Astrocyte of the cerebellum (primary cell): ENCODE measurements at regions not wholly inside any gene's neighbourhood (a gene's known extent, or its start where the extent isn't known, plus 50 kb on each side); places are given as distances from the start of the nearest gene placed in this dataset.

Experiments used
- DNase-seq: peaks from one replicate; pipeline ENCODE4 v3.0.0-alpha.2; 2011; ENCODE audit warnings: low read depth
- H3K4me3 ChIP-seq: 2 replicates; pipeline ENCODE4 v1.5.1; 2011; ENCODE audit warnings: mild to moderate bottlenecking, low read depth, low read length, moderate library complexity
- in situ Hi-C: cut with HindIII; loops from 2 replicates; pipeline ENCODE4 v1.10.0; 2017; ENCODE audit warnings: low sequenced_read_pairs
- TF ChIP-seq, protein P1 (sequence below): IDR thresholded peaks from 2 replicates; pipeline ENCODE4 v1.5.1; 2012; ENCODE audit warnings: low read length, low read depth, moderate library complexity, mild to moderate bottlenecking; ENCODE audit errors: missing control alignments

DNA sequence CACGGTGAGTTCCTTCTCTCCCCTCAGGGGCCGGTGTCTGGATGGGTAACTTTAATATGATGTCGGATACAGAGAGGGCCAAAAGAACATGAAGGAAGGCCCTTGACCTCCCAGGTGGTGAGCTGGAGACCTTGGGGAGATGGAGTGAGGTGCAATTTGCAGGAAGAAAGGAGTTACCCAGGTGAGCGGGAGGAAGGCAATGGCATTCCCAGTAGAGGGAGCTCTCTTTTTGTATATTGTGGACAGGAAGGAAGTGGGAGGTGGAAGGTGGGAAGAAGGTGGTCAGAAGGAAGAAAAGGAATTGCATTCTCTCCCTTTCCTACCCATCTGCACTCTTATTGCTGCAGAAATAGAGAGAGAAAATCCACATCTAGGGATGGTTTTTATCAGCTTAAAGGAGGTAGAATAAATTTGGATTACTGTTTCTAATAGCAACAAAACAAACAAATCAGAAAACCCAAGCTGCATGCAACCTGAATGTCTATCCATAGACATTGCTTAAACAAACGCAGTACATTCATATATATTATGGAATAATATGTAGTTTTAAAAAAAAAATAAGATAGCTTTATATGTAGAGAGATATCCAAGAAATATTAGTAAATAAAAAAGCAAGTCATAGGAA lies 169.0 kb upstream of the TSC22D2 start:
- TF ChIP-seq, protein P1, sequence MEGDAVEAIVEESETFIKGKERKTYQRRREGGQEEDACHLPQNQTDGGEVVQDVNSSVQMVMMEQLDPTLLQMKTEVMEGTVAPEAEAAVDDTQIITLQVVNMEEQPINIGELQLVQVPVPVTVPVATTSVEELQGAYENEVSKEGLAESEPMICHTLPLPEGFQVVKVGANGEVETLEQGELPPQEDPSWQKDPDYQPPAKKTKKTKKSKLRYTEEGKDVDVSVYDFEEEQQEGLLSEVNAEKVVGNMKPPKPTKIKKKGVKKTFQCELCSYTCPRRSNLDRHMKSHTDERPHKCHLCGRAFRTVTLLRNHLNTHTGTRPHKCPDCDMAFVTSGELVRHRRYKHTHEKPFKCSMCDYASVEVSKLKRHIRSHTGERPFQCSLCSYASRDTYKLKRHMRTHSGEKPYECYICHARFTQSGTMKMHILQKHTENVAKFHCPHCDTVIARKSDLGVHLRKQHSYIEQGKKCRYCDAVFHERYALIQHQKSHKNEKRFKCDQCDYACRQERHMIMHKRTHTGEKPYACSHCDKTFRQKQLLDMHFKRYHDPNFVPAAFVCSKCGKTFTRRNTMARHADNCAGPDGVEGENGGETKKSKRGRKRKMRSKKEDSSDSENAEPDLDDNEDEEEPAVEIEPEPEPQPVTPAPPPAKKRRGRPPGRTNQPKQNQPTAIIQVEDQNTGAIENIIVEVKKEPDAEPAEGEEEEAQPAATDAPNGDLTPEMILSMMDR: peak; percentile 37
- DNase-seq: no peak
- H3K4me3 ChIP-seq: no peak overlapping the region
- in situ Hi-C loops: no loop called here

DNA sequence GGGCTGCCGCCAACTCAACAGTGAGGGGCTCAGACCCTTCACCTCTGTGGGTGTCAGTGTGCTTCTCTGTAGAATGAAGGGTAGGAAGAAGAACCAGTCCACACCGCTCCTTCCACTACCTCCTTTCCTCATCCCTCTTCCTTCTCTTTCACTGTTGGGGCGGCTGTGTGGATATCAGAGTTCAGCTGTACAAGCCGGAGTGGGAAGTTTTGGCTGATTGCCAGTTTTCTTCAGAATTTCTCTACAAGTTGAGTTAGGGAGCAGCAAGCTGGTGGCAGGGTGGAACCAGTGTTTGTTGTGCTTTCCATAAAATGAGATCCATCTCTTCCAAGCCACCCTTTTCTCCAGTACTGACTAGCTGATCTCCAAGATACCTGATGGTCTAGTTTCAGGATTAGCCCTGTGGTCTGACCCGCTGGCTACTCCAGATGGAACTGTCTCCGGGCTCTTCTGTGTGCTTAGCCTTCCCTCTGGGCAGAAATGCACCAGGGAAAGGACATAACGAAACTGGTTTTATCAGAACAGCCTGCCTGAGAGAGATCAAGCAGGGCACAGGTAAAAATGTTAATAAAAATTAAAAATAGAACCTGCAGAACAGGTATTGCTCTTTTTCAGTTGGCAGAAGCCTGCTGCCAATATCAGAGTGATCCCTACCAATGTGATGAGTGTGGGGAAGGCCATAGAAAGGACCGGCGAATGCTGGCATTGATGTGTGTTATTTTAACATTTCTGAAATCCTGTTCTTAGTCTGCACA lies 169.9 kb upstream of the TSC22D2 start:
- TF ChIP-seq, protein P1: no peak
- DNase-seq: no peak
- in situ Hi-C loops: no loop called here
- no peak overlapping the region for H3K4me3 ChIP-seq

DNA sequence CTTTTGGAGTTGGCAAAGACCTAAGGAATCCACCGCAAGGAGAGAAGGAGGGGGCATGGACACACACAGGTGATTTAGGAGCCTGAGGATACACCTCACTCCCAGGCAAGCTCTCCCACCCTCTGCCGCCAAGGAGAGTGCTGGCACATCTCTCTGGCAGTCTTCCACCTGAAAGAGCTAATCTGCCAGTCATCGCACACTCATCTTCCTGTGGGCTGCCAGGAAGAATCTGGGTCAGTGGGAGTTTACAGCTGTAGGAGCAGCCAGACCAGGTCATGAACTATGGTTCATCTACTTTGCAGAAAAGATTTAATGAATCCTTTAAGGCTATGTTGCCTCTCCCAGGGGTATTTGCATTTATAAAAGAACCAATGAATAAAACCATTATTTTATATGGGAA lies 170.6 kb upstream of the TSC22D2 start:
- DNase-seq: no peak
- in situ Hi-C loops: no loop called here
- TF ChIP-seq, protein P1: no peak

GRCh38 chr3:150236316-150237082 lies 171.6 kb upstream of the TSC22D2 start:
- in situ Hi-C loops: no loop called here
- TF ChIP-seq, protein P1: no peak
- DNase-seq: no peak

More for the DNA sequence above, 170.6 kb upstream of the TSC22D2 start:
- H3K4me3 ChIP-seq: no peak overlapping the region

DNA sequence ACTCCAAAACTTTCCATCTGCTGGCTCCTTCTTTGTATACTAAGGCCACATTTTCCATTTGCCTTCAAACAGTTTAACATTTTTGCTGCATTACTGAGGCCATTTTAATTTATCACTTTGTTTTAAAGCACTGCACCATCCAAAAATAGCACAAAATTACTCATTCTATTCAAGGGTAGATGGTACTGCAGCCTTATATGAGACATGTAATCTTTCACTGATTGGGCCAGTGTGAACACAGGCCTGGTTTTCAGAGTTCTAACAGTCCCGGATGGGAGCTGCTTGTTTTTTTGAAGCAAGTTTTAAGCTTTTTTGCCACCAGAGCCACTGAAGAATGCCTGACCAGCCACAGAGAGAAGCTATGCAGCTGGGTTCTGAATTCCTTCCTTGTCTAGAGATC lies 172.3 kb upstream of the TSC22D2 start:
- H3K4me3 ChIP-seq: no peak overlapping the region
- in situ Hi-C loops: no loop called here
- DNase-seq: no peak
- TF ChIP-seq, protein P1: no peak

More at GRCh38 chr3:150236316-150237082, 171.6 kb upstream of the TSC22D2 start:
- no peak overlapping the region for H3K4me3 ChIP-seq

- TF ChIP-seq, protein P1: no peak
- H3K4me3 ChIP-seq: no peak overlapping the region
- in situ Hi-C loops: no loop called here
- DNase-seq: peak; percentile 66
Observed at GRCh38 chr3:150232992-150233451, 175.1 kb upstream of the TSC22D2 start.
